Endothelial cell (in vitro differentiated cells): ENCODE measurements at regions not wholly inside any gene's neighbourhood (a gene's known extent, or its start where the extent isn't known, plus 50 kb on each side); places are given as distances from the start of the nearest gene placed in this dataset.

Experiments
- DNase-seq: peaks from one replicate; pipeline ENCODE4 v3.0.0; 2021; ENCODE audit warnings: low spot score
- H3K27ac Mint-ChIP-seq: one replicate; pipeline ENCODE4 v1.8.0; 2021; ENCODE audit warnings: mixed read lengths, inconsistent platforms; ENCODE audit not compliant: unreplicated experiment
- H3K27me3 Mint-ChIP-seq: one replicate; pipeline ENCODE4 v1.8.0; 2021; ENCODE audit warnings: mild to moderate bottlenecking, moderate library complexity, mixed read lengths, inconsistent platforms; ENCODE audit not compliant: unreplicated experiment
- H3K36me3 Mint-ChIP-seq: one replicate; pipeline ENCODE4 v1.8.0; 2021; ENCODE audit warnings: mild to moderate bottlenecking, low read depth, mixed read lengths, inconsistent platforms; ENCODE audit not compliant: unreplicated experiment
- H3K4me1 Mint-ChIP-seq: one replicate; pipeline ENCODE4 v1.8.0; 2021; ENCODE audit warnings: mild to moderate bottlenecking, mixed read lengths, inconsistent platforms; ENCODE audit not compliant: unreplicated experiment
- H3K4me3 Mint-ChIP-seq: one replicate; pipeline ENCODE4 v1.8.0; 2021; ENCODE audit warnings: mild to moderate bottlenecking, mixed read lengths, inconsistent platforms; ENCODE audit not compliant: unreplicated experiment
- H3K9me3 Mint-ChIP-seq: one replicate; pipeline ENCODE4 v1.8.0; 2021; ENCODE audit warnings: mixed read lengths, inconsistent platforms; ENCODE audit not compliant: unreplicated experiment
- CTCF ChIP-seq: fragments of 200-600 bp; sonication (generic); IDR thresholded peaks from one replicate; pipeline ENCODE4 v1.5.0; 2021; ENCODE audit warnings: antibody characterized with exemption; ENCODE audit not compliant: unreplicated experiment

- DNase-seq: no peak
- H3K36me3 Mint-ChIP-seq: peaks cover 13% of the 10 kb centered on the region
- H3K9me3 Mint-ChIP-seq: no peaks in the 10 kb centered on the region
- no peak overlapping the region for H3K4me3 Mint-ChIP-seq
- H3K27ac Mint-ChIP-seq: no peak overlapping the region
- peaks cover 17% of the 10 kb centered on the region for H3K4me1 Mint-ChIP-seq
- no peak for TF ChIP-seq CTCF
- no peaks in the 10 kb centered on the region for H3K27me3 Mint-ChIP-seq
Observed at GRCh38 chr11:8748317-8748716, 65.7 kb downstream of the RPL27A start.

- H3K36me3 Mint-ChIP-seq: peaks cover 13% of the 10 kb centered on the region
- no peak for TF ChIP-seq CTCF
- H3K27me3 Mint-ChIP-seq: no peaks in the 10 kb centered on the region
- no peak overlapping the region for H3K27ac Mint-ChIP-seq
- no peak overlapping the region for H3K4me3 Mint-ChIP-seq
- peaks cover 17% of the 10 kb centered on the region for H3K4me1 Mint-ChIP-seq
- DNase-seq: no peak
- H3K9me3 Mint-ChIP-seq: no peaks in the 10 kb centered on the region
Observed at GRCh38 chr11:8749202-8749601, 66.6 kb downstream of the RPL27A start.

- Mint-ChIP-seq H3K4me3 (no peak overlapping the region), H3K27ac (no peak overlapping the region), H3K36me3 (peaks cover 12% of the 10 kb centered on the region), H3K27me3 (peaks cover 2% of the 10 kb centered on the region), H3K9me3 (no peaks in the 10 kb centered on the region), H3K4me1 (peaks cover 4% of the 10 kb centered on the region)
- no peak for DNase-seq
- peak; percentile 17 for TF ChIP-seq CTCF
Observed at GRCh38 chr11:8754241-8754640, 71.6 kb downstream of the RPL27A start.

GRCh38 chr11:8756201-8756600 lies 73.6 kb downstream of the RPL27A start:
- Mint-ChIP-seq H3K27ac (no peak overlapping the region), H3K27me3 (peaks cover 2% of the 10 kb centered on the region), H3K36me3 (peaks cover 12% of the 10 kb centered on the region), H3K9me3 (no peaks in the 10 kb centered on the region), H3K4me1 (peaks cover 4% of the 10 kb centered on the region), H3K4me3 (no peak overlapping the region)
- no peak for DNase-seq
- TF ChIP-seq CTCF: no peak

- Mint-ChIP-seq H3K9me3 (no peaks in the 10 kb centered on the region), H3K27me3 (peaks cover 2% of the 10 kb centered on the region), H3K27ac (no peak overlapping the region), H3K36me3 (peaks cover 6% of the 10 kb centered on the region), H3K4me3 (no peak overlapping the region), H3K4me1 (peaks cover 4% of the 10 kb centered on the region)
- DNase-seq: no peak
- no peak for TF ChIP-seq CTCF
Observed at GRCh38 chr11:8757047-8757446, 74.5 kb downstream of the RPL27A start.
